Suppressor macrophage treated with lipopolysaccharide for 1 hour (primary cell): ENCODE measurements at regions not wholly inside any gene's neighbourhood (a gene's known extent, or its start where the extent isn't known, plus 50 kb on each side); places are given as distances from the start of the nearest gene placed in this dataset.
"Not testable (repeated sequence)": the region's sequence is repeated elsewhere in the genome, so short reads cannot be mapped to it uniquely, and the experiment has no call there.

Experiments used
- DNase-seq, 3 donors: peaks; one replicate each; pipeline ENCODE4 v3.0.0-alpha.2; 2020 to 2022

DNA sequence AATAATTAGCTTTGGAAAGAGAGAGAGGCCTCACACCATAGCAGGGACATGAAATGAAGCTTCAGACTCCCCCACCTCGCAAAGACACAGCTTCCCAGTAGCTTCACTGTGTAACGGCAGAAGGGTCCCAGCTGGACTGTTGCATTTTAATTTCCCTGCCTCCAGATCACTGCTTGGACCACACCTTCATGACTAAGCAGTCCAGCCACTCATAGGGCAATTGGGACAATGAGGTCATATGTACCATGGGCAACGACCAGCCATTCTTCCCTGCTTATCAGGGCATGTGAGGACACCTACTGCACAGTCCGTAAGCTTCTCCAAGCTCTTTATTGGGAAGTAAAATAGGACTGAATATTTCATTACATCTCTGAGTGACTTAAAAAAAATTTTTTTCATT is 183.0 kb downstream of the MREG start:
- DNase-seq: peak; percentile 30 to 42 (median 37)

DNA sequence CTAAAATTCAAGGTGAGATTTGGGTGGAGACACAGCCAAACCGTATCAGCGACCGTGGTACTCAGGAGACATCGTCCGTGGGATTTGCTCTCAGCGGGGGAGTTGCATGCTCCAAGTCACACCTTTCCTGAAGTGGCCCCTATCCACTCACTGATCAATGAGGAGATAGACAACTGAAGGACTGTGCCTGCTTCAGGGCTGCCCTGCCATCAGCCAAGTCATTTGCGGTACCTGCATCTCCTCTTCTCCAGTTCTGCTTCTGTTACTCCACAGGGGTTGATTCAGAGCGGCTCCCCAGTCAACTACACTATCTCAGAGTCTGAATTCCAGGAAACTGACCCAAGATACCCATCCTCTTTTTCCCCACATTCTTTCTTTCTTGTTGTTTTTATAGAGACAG is 184.1 kb downstream of the MREG start:
- no peak for DNase-seq

DNA sequence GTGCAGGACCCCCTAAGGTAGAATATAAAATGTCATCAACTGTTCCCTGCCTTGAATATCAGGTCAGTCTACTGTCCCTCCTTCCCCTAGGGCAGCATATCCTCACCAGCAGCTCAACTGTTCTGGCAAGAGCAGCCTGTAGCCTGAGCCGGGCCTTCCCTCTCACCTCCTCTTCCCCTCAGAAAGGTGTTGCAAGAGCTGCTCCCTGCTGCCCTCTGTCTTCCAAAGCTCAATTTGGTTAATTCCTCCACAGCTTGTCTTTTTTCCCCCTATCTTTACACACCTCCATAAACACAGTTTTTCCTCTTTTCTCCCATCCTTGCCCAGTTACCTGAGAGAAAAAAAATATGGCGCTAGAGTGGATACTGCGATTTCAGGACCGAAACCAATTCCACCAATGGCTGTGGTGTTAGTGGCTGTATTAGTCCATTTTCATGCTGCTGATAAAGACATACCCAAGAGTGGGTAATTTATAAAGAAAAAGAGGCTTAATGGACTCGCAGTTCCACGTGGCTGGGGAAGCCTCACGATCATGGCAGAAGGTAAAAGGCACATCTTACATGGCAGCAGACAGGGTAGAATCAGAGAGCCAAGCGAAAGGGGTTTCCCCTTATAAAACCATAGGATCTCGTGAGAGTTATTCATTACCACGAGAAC is 184.7 kb downstream of the MREG start:
- DNase-seq: peak; percentile 66 to 76 (median 70)

DNA sequence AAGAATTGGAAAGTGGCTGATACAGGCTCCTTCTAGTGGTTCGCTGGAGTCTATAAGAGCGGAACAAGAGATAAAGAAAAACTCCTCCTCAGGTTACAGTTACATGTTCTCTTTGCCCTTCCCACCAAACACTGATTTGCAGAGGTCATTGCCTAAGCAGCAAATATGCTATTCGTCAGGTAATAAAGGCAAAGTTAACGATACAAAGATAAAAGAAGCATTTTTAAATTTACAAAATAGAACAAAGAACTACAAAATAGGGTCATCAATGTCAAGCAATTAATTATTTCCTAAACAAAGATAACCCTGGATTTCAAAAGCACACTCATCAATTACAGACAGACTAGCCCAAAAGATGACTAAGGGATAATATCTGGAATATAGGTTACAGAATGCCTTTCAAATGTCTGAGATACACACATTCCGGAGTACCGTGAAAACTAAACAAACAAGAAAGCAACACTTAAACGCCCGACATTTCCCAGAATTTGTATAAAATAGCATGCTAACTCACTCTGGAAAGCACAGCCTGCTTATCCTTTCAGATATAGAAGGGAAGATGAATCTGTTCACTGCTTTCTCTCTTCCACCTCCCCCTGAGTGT is 186.4 kb downstream of the MREG start:
- DNase-seq: no peak

DNA sequence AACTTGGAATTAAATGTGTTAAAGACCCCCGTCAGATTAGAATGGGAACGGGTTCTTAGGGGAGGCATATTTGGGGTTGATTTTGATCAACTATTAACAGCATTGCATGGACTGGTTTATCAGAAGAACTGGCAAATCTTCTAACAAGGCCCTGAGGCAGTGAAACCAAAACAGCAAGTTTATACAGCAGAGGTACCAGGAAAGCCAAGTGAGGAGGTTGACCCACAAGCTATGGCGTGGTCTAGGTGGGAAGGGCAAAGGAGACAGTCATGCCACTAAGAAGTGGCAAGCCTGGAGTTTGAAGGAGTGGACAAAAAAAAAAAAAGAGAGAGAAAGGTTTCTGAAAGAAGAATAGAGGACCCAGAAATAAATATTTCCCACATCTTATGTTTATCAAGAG is 187.0 kb downstream of the MREG start:
- DNase-seq: no peak

DNA sequence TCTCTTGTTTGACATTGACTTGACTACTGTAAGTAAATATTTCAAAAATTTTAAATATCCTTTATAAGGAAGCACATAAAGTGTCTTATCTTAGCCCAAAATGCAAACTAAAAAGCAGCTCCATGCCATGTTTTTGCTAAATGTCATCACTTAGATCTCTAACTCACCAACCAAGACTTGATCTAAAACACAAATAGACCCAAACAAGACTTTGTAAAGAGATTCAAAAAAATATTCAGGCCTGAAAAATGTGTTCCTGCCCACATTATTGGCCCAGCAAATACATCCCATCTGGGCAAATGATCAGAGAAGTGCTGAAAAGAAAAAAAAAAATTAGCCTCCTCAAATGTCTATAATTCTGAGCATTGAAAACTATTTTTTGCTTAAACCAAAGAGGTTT is 187.6 kb downstream of the MREG start:
- no peak for DNase-seq

DNA sequence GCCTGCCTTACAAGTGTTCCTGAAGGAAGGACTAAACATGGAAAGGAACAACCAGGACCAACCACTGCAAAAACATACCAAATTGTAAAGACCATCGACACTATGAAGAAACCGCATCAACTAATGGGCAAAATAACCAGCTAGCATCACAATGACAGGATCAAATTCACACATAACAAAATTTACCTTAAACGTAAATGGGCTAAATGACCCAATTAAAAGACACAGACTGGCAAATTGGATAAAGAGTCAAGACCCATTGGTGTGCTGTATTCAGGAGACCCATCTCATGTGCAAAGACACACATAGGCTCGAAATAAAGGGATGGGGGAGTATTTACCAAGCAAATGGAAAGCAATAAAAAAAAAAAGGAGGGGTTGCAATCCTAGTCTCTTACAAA is 192.1 kb downstream of the MREG start:
- not testable (repeated sequence) for DNase-seq

DNA sequence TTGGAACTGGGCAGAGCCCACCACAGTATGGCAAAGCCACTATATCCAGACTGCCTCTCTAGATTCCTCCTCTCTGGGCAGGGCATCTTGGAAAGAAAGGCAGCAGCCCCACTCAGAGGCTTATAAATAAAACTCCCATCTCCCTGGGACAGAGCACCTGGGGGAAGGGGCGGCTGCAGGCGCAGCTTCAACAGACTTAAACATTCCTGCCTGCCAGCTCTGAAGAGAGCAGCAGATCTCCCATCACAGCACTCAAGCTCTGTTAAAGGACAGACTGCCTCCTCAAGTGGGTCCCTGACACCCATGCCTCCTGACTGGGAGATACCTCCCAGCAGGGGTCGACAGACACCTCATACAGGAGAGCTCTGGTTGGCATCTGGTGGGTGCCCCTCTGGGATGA is 193.6 kb downstream of the MREG start:
- DNase-seq: not testable (repeated sequence)

DNA sequence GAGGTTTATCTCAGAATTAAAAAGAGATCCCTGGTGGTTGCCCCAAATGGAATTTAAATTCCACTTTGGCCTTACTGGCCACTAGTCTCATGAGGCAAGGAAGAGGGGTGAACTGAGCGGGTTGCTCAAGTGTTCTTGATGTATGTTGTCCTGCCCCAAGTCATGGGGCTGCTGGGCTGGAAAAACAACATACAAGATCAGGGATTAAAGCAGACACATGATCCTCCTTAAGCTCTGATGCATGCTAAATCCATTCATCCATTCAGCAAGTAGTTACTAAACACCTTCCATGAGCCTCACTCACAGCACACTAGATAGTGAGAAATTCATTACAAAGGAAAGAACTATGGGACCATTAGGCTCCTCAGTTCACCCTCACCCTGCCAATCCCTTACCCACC is 196.3 kb downstream of the MREG start:
- no peak for DNase-seq

DNA sequence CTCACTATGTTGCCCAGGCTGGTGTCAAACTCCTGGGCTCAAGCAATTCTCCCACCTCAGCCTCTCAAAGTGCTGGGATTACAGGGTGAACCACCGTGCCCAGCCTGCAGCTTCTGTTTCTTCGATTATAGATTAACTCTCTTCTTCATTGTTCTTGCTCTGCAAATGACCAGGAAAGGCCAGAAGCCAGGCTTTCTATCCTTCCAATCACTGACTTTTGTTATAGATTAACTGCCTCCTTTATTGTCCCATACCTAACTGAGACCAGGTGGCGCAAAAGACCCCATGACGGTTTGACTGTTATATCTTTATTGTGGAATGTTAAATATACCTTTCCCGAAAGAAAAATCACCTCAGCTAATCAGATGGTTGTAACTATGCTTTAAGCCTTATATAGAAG is 196.9 kb downstream of the MREG start:
- DNase-seq: no peak

DNA sequence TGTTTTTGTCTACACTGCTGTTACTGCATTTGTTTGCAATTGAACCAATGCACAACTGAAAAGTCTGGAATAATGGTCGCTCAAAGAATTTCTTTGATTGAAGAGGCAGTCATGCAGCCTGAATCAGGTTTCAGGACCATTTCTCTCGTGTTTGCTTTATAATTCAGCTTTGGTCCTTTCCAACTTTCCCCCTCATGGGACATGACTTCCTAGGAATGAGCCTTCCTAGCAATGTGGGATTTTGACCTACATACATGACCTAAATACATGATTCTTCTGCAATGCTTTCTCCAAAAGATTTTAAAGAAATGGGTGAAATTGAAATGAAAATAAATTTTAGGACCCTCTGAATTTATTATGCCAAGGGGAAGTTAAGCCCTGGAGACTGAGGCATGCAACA is 197.4 kb downstream of the MREG start:
- no peak for DNase-seq

DNA sequence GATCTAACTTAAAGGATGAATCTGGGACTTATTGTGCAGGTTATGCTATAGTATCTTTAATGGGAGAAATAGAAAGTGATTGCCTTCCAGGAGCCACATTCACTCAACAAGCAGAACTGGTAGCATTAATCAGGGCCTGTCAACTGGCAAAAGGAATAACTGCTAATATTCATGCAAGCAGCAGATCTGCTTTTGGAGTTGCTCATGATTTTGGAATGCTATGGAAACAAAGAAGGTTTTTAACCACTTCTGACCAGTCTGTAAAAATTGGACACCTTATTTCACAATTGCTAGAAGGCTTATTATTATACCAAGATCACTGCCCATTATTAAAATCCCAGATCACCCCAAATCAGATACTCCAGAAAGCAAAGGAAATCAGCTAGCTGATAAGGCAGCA is 200.4 kb downstream of the MREG start:
- DNase-seq: no peak

DNA sequence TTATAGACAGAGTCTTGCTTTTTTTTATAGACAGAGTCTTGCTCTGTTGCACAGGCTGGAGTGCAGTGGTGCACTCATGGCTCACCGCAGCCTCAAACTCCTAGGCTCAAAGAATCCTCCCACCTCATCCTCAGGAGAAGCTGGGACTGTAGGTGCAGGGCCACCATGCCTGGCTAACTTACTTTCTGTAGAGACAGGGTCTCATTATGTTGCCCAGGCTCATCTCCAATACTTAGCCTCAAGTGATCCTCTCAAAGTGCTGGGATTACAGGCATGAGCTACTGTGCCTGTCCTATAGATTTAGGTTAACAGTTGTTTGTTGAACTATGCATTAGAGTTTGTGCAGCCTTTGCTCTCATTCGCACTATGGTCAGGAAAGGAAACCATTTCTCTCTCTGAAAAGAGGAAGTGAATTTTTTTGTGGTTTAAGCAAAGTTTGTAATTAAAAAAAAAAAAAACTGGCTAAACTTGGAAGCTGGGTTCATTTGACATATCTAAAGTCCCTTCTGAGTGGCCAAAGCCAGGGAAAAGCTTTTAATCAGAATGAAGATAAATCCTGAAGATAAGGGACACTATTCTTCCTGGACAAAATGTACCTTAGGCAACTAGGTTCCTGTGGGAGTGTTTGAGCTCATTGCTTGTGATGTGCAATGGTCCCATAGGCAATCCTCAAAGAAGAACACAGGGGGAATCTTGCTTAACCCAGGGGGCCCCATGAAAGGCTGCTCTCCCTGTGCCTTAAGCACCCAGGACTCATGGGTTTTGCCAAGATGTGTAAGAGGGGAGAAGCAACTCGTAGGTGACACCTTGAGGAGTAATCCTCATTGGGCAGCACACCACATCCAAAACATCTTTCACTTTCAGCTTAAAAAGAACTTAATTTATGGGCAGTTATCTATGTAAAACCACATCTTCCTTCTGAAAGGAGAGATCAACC is 201.7 kb downstream of the MREG start:
- peak; percentile 72 to 80 (median 78) for DNase-seq

DNA sequence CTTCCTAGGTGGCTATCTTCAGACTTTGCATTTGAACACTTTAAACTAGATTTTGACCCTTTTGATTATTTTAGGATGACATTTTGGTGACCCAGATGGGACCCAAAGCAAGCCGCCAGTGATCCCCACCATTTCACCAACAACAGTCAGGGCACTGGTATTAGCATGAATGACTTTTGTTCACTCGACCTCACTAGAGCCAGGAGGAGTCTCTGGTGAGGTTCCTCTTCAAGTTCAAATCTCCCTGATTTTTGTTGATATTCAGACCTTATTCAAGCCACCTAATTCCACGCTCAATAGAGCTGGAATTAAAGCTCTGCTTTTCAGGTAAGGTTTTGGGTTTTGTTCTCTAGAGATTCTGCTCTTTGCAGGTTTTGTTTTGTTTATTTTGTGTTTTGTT is 202.3 kb downstream of the MREG start:
- no peak for DNase-seq

DNA sequence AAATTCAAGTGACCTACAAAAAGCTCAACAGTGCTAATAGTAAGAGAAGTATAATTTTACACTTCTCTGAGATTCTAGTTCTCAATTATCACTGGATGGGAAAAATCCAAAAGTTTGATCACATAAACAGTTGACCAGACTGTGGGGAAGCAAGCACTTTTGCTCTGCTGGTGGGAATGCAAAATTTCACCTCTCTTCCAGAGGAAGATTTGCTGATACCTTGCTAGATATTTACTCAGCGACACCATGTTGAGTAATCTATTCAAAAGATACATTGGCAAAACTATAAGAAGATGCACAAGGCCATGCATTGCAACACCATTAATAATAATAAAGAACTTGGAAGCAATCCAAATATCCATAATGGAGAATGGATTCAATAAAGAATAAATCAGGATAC is 204.4 kb downstream of the MREG start:
- DNase-seq: no peak

DNA sequence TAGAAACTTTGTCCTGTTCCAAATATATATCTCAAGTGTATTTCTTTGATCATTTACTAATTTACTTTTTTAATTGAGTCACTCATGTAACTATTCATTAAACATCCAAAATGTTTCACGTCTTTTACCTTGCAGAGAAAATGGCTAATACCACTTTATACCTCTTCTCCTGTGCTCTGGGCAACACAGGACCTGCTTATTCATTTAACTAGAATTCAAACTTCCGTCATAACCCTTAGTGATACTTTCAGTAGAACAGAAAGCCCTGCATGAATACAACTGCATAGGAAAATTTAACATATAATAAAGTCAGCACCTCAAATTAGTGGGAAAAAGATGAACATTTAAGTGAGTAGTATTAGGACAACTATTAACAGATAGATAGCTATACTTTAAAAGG is 205.2 kb downstream of the MREG start:
- no peak for DNase-seq

DNA sequence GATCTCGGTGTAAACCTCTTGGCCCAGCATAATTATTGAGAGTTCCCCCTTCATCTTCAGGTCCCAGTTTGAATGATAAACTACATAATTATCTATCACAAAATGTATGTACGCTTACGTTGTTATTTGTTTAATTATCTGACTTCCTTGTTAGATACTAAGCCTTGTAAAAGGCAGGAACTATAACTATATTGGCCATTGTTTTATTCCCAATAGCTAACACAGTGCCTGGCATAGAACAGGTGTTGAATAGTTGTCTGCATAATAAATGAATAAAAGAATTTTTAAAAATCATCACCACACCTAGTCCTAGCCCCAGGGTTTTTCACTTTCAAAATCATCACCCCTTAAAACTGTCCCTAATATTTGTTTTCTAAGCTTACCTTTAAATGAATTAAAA is 207.9 kb downstream of the MREG start:
- DNase-seq: no peak

DNA sequence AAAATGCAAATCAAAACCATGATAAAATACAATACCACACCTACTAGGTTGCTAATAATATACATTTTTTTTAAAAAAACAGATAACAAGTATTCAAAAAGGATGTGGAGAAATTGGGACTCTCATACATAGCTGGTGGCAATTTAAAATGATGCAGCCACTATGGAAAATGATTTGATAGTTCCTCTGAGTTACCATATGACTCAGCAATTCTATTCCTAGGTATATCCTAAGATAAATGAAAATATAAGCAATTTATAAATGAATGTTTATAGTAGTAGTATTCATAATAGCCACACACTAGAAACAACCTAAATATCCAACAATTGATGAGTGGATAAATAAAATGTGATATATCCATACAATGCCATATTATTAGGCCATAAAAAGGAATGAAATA is 210.2 kb downstream of the MREG start:
- DNase-seq: no peak

DNA sequence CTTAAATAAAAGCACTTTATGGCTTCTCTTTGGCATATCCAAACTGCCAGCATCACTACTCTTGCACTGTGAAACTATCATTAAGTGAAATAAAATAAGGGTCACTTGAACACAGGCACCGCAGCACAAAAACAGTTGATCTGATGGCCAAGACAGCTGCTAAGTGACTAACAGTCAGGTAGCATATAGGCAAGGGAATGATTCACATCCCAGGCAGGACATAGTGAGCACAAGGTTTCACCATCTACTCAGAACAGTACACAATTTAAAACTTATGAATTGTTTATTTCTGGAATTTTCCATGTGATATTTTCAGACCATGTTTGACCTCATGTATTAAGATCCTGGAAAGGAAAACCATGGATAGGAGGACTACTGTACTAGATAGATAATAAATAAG is 214.2 kb downstream of the MREG start:
- DNase-seq: no peak

DNA sequence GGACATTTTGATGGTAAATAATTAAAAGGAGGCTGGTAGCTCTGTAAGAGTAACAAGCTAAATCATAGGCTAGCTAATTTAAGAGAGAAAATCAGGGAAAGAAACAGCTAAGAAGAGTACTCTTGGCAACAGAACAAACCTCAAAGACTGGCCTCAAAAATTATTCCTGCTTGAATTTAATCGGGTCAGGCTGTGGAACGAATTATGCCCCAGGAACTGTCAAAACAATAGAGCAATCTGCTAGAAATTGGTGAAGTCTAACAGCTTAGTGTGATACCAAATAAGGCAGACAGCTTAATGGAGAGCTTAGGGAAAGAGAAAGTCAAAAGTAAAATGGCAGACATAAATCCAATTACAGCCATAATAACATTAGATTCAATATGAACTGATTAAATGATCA is 215.7 kb downstream of the MREG start:
- DNase-seq: no peak

DNA sequence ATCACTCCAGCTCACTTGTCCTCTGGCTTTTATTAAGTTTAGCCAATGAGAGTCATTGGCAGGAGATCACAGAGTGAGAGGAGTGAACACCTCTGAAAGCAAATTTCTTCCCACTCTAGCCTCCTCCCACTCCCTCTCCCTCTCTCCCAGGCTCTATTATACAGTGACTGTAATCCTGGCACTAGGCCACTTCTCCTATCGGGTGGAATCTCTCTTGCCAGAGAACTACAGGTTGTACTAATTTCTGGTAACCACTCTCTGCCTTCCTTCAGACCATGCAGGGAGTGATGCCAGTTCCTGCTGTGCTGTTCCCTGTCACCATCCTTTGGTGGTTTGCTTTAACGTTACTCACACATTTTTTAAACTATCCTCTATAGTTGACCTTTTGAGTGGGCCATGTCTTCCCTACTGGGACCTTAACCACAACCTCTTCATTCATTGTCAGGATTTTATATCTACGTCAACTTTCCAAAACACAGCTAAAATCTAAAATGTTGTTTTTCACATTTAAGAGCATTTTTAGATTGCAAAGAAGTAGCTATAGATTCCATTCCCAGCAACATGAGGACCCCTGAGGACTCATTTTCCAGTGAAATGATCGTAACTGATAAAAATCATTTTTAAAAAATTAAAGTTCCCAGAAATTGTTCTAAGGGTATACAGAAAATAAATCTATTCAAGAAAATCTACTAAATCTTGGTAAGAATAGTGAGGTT is 217.1 kb downstream of the MREG start:
- peak; percentile 27 to 53 (median 46) for DNase-seq

DNA sequence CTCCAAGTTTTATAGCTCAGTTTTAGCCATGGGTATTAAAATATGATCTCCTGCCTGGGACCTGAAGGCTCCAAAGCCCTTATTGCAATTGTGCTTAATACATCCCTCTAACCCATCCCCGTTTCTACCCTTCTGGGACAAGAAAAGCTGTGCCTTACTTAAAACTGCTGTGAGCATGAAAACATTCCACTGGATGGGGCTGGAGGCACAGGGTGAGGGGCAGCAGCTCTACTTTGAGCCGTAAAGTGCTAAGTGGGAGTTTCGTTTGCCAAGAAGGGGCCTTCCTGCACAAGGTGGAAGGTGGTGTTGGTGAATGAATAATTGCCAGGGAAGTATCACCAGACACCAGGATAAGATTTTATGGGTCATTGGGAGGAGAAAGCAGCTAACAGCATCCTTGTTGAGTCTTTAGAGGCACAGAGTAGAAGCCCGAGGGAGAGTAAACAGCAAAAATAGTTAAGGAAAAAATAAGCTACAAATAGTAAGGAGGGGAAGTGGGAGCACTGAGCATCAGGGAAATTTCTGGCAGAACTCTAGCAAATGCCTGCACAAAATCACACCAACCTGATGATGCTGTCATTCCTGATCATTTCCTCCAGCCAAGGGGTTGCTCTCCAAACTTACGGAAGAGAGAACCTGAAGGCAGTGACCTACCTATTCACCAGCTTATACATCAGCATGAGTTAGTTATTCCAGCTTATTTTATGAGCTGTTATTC is 218.4 kb downstream of the MREG start:
- DNase-seq: no peak
